ENCODE measurements at regions not wholly inside any gene's neighbourhood (a gene's known extent, or its start where the extent isn't known, plus 50 kb on each side); places are given as distances from the start of the nearest gene placed in this dataset.

DNA sequence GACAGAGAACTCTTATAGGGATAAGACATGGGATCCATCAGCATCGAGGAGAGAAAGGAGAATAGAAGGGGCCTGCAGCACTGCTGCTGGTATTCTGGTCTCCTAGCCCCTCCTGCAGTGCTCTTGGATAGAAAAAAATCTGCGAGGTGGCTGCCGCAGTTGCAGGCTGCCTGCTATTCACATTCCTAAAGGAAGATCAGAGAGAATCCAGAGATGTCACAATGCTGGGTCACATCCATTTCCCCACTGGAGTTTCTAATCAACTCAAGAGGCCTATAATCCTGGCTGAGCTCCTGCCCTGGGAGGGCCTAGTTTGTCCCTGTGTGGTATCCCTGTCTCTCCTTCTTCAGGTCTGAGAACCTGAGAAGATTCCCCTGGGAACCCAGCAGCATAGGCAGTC lies 357.8 kb downstream of the MAFB start:
- Mint-ChIP-seq H3K27ac (no peak overlapping the region), H3K9me3 (peaks cover 63% of the 10 kb centered on the region), H3K4me3 (no peak overlapping the region), H3K36me3 (ENCODE audit: low read depth) (0 out of 2 replicates have a peak, but pooled peaks cover 5% of the 10 kb centered on the region), H3K27me3 (ENCODE audit: insufficient read depth) (no peaks in the 10 kb centered on the region), H3K4me1 (ENCODE audit: low read depth) (no peaks in the 10 kb centered on the region)
- no peak for DNase-seq
- TF ChIP-seq, protein P1, sequence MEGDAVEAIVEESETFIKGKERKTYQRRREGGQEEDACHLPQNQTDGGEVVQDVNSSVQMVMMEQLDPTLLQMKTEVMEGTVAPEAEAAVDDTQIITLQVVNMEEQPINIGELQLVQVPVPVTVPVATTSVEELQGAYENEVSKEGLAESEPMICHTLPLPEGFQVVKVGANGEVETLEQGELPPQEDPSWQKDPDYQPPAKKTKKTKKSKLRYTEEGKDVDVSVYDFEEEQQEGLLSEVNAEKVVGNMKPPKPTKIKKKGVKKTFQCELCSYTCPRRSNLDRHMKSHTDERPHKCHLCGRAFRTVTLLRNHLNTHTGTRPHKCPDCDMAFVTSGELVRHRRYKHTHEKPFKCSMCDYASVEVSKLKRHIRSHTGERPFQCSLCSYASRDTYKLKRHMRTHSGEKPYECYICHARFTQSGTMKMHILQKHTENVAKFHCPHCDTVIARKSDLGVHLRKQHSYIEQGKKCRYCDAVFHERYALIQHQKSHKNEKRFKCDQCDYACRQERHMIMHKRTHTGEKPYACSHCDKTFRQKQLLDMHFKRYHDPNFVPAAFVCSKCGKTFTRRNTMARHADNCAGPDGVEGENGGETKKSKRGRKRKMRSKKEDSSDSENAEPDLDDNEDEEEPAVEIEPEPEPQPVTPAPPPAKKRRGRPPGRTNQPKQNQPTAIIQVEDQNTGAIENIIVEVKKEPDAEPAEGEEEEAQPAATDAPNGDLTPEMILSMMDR (IDR thresholded peaks at IDR 0.05), result no peak

GRCh38 chr20:40329321-40329720 lies 359.7 kb downstream of the MAFB start:
- TF ChIP-seq, protein P1 (IDR thresholded peaks at IDR 0.05), result no peak
- no peaks in the 10 kb centered on the region for H3K4me1 Mint-ChIP-seq (ENCODE audit: low read depth)
- no peaks in the 10 kb centered on the region for H3K27me3 Mint-ChIP-seq (ENCODE audit: insufficient read depth)
- no peak for DNase-seq
- no peak overlapping the region for H3K27ac Mint-ChIP-seq
- no peaks in the 10 kb centered on the region for H3K36me3 Mint-ChIP-seq (ENCODE audit: low read depth)
- H3K4me3 Mint-ChIP-seq, result no peak overlapping the region
- H3K9me3 Mint-ChIP-seq, result peaks cover 59% of the 10 kb centered on the region

GRCh38 chr20:40326784-40327183 lies 362.3 kb downstream of the MAFB start:
- H3K9me3 Mint-ChIP-seq, result peaks cover 59% of the 10 kb centered on the region
- no peaks in the 10 kb centered on the region; the same call in 1 of the 2 replicates for H3K27me3 Mint-ChIP-seq (ENCODE audit: insufficient read depth)
- no peak overlapping the region for H3K4me3 Mint-ChIP-seq
- DNase-seq, result no peak
- H3K27ac Mint-ChIP-seq, result no peak overlapping the region
- H3K36me3 Mint-ChIP-seq (ENCODE audit: low read depth), result no peaks in the 10 kb centered on the region
- H3K4me1 Mint-ChIP-seq (ENCODE audit: low read depth), result no peaks in the 10 kb centered on the region
- TF ChIP-seq, protein P1 (IDR thresholded peaks at IDR 0.05), result no peak

- H3K36me3 Mint-ChIP-seq (ENCODE audit: low read depth), result no peaks in the 10 kb centered on the region
- H3K27me3 Mint-ChIP-seq (ENCODE audit: insufficient read depth), result no peaks in the 10 kb centered on the region; the same call in 1 of the 2 replicates
- DNase-seq, result no peak
- H3K27ac Mint-ChIP-seq, result no peak overlapping the region
- peaks cover 56% of the 10 kb centered on the region for H3K9me3 Mint-ChIP-seq
- TF ChIP-seq, protein P1 (IDR thresholded peaks at IDR 0.05), result no peak
- no peaks in the 10 kb centered on the region for H3K4me1 Mint-ChIP-seq (ENCODE audit: low read depth)
- H3K4me3 Mint-ChIP-seq, result no peak overlapping the region
These were observed 363.9 kb downstream of the MAFB start for GRCh38 chr20:40325006-40325568.

DNA sequence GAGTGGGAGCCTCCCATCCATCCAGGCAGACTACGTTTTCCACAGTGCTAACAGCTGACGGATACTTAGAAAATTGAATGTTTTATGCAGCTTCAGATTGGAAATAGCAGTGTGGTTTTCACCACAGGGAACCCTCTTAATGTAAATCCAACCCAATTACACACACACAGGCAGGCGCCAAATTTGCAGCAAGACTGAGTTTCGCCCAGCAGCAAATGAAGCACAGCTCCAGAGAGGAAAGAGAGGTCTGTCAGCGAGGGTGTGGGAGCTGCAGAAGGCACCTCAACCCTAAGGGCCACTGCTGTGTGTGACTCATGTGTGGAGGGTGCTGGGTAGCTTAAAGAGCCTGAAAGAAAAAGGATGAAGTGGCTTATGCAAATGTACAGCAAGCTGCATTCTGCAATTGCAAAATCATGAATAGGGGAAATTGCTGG lies 365.7 kb downstream of the MAFB start:
- no peaks in the 10 kb centered on the region for H3K4me1 Mint-ChIP-seq (ENCODE audit: low read depth)
- H3K27ac Mint-ChIP-seq, result no peak overlapping the region
- no peaks in the 10 kb centered on the region; the same call in 1 of the 2 replicates for H3K27me3 Mint-ChIP-seq (ENCODE audit: insufficient read depth)
- TF ChIP-seq, protein P1 (IDR thresholded peaks at IDR 0.05), result no peak
- no peaks in the 10 kb centered on the region for H3K36me3 Mint-ChIP-seq (ENCODE audit: low read depth)
- H3K9me3 Mint-ChIP-seq, result peaks cover 50% of the 10 kb centered on the region
- no peak overlapping the region for H3K4me3 Mint-ChIP-seq
- DNase-seq, result no peak
